Fibroblast of lung (primary cell): ENCODE measurements at regions not wholly inside any gene's neighbourhood (a gene's known extent, or its start where the extent isn't known, plus 50 kb on each side); places are given as distances from the start of the nearest gene placed in this dataset.

Source experiments
- EZH2 ChIP-seq: IDR thresholded peaks from 2 replicates; pipeline ENCODE4 v1.5.1; 2012; ENCODE audit warnings: low read length, control low read depth, mild to moderate bottlenecking; ENCODE audit errors: missing control alignments
- TF ChIP-seq, protein P1 (sequence below), 2 donors: IDR thresholded peaks in 1 of 2; conservative IDR thresholded peaks in 1 of 2; 1 replicate in 1 of 2; 2 replicates in 1 of 2; pipeline ENCODE4 v1.5.1; 2011 to 2012; ENCODE audit warnings: low read length in 2 of 2, control low read depth in 1 of 2, inconsistent platforms in 1 of 2, low read depth in 1 of 2, mild to moderate bottlenecking in 1 of 2

DNA sequence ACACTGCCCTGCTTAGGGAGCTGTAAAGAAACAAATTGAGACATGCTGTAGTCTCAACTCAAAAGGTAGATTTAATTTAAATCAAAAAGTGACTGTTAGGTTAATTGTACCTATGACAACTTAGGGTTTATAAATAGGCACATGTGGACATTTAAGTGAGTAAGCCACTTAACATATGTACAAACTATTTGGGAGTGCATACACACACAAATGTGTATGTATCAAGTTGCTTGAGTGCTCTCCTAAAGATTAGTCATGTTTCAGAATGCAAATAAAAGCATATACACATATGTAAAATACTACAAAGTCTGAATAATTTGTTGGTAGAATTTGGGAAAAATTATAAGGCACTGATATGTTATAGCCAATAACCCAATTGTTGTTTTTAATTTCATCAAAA lies 1435.7 kb downstream of the LRRC4C start:
- TF ChIP-seq, protein P1, sequence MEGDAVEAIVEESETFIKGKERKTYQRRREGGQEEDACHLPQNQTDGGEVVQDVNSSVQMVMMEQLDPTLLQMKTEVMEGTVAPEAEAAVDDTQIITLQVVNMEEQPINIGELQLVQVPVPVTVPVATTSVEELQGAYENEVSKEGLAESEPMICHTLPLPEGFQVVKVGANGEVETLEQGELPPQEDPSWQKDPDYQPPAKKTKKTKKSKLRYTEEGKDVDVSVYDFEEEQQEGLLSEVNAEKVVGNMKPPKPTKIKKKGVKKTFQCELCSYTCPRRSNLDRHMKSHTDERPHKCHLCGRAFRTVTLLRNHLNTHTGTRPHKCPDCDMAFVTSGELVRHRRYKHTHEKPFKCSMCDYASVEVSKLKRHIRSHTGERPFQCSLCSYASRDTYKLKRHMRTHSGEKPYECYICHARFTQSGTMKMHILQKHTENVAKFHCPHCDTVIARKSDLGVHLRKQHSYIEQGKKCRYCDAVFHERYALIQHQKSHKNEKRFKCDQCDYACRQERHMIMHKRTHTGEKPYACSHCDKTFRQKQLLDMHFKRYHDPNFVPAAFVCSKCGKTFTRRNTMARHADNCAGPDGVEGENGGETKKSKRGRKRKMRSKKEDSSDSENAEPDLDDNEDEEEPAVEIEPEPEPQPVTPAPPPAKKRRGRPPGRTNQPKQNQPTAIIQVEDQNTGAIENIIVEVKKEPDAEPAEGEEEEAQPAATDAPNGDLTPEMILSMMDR (conservative IDR thresholded peaks at IDR 0.05 in 1 of 2, IDR thresholded peaks at IDR 0.05 in 1 of 2; ENCODE audit: low read depth in 1 of 2, low read length in 2 of 2): no peak
- TF ChIP-seq EZH2: no peak
